HG03457 (cell line): ENCODE measurements at regions not wholly inside any gene's neighbourhood (a gene's known extent, or its start where the extent isn't known, plus 50 kb on each side); places are given as distances from the start of the nearest gene placed in this dataset.
"Not testable (repeated sequence)": the region's sequence is repeated elsewhere in the genome, so short reads cannot be mapped to it uniquely, and the experiment has no call there.

Experiments used
- ATAC-seq: cut with Tn5 transposase; IDR thresholded peaks from one replicate; pipeline ENCODE4 v1.9.1; 2021; ENCODE audit warnings: moderate number of reproducible peaks; ENCODE audit not compliant: unreplicated experiment

DNA sequence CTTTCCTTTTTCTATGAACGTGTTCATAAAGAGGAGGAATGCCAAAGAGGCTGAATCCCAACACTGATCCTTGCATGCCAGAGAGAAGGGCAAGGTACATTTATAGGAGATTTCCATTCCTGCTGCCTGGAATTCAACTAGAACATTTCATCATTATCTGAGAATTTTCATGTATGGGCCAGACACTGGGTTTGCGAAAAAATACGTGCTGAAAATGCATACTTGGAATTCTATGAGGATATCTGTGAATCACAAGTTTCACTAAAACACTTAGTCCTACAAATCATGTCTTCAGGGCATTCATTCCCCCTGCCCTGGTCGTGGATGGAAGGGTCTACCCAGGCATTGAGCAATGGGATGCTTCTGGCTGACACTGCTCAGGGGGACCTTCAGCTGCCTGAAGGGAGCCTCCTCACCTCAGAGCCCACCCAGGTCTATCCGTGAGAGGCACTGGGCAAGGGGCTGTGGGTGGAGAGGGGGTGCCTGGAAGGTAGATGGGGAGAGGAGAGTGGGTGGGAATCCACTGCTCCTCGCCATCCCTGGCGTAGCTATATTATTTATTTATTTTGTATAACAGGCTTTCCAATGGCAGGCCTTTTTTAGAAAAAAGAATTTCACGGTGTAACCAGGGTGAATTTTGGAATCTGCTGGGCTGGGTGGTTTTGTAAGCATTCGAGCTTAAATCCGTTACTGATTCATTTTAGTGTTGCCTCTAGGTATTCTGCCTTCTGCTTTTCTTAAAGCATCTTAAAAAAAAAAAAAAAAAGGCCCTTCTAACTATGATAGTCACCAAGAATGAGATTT is 560.6 kb upstream of the ID2 start:
- ATAC-seq: no peak

GRCh38 chr2:8121826-8122513 is 559.9 kb upstream of the ID2 start:
- ATAC-seq: no peak

- no peak for ATAC-seq
Observed at GRCh38 chr2:8122520-8122919, 559.3 kb upstream of the ID2 start.

DNA sequence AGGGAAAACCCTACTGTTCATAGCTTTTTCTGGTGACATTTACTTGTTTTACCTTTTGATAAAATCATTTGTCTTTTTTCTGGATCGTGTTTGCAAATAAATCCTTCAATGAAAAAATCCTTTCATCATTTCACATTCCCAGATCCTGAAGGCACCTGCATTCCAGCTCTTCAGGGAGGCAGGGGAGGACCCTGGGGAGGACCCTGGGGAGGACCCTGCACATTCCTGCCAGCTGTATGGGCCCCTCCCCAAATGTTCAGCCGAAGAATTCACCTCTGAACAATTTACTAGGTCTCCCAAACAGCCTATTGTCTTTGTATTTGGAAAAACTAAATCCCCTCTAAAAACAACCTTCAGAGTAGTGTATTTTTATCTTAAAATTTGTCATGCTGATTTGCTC is 558.4 kb upstream of the ID2 start:
- no peak for ATAC-seq

GRCh38 chr2:8125741-8126711 is 555.8 kb upstream of the ID2 start:
- no peak for ATAC-seq

- no peak for ATAC-seq
Observed at GRCh38 chr2:8126783-8127182, 555.1 kb upstream of the ID2 start.

DNA sequence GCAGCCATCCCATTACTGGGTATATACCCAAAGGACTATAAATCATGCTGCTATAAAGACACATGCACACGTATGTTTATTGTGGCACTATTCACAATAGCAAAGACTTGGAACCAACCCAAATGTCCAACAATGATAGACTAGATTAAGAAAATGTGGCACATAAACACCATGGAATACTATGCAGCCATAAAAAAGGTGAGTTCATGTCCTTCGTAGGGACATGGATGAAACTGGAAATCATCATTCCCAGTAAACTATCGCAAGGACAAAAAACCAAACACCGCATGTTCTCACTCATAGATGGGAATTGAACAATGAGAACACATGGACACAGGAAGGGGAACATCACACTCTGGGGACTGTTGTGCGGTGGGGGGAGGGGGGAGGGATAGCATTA is 550.4 kb upstream of the ID2 start:
- ATAC-seq: not testable (repeated sequence)

DNA sequence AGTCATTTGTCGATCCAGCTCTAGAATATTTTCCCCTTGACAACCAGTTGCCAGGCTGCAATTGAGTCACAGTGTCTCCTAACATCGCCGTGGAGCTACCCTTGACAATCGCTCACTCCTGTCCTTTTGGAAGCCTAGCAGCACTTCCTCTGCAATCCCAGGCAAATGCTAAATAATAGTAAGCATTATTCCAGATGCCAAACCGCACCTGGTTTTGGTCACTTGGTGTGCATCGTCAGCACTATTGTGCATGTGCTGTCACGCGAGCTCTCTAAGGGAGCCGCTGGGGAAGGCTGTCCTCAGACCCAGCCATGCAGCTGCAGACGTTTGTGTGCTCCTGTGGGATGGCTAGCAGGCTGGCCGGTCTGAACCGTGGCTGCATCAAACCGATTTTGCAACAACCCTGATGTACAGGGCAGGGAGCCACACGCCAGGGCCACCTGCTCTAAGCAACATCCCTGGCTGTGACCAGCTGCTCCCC is 549.5 kb upstream of the ID2 start:
- no peak for ATAC-seq

DNA sequence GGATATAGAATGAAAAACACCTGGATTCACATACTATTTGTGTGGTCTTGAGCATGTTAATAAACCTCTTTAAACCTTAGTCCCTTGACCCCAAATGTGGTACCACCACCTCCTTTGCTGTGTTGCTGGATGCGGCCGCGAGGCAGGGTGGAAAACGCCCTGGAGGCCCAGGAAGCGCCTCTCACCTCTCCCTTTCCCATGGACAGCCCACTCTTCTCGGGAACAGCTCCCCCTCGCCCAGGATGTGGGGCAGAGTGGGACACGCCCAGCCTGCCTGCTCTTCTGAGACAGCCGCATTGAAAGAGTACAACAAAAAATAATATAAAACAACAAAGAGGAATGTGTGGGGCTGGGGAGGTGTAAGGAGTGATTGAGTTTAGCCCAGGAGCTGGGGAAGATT is 549.0 kb upstream of the ID2 start:
- no peak for ATAC-seq

DNA sequence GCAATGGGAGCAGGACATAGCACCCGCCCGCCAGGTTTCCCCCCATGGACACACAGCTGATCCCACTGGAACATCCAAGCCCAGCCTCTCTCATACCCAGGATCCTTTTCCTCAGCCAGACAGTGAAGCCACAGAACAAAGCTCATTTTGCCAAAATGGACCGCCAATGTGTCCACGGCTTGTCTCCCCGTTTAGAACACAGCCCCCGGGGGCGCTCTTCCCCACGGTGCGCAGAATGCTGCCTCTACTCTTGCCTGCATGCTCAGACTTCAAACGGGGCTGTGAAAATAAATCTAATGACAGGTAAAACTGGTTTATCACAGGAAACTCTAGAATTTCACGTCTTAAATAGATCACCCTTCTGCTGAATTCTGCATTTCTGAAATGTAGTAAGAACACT is 548.5 kb upstream of the ID2 start:
- no peak for ATAC-seq

DNA sequence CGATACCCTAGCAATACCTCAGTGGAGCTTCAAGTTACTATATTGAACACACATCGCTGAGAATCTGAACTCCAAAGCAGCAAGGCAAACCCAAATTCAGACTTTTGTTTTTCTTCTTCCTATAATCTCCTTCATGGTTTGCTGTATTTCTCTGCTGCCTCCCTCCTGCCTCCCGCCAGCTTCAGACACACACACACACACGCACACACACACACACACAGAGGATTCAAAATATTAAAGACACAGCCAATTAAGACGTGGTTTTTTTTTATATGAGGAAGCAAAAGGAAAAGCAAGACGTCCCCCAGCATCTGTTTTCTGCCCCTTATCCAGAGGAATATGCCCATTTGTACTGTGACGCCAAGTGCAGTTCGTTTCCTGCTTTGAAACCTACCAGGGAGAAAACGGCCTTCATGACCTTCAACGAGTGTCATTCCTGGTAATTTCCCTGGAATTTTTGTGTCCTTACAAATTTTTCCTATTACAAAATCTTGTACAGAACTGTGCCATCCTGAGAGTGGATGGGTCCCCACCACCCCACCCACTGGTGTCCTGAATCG is 547.9 kb upstream of the ID2 start:
- no peak for ATAC-seq

DNA sequence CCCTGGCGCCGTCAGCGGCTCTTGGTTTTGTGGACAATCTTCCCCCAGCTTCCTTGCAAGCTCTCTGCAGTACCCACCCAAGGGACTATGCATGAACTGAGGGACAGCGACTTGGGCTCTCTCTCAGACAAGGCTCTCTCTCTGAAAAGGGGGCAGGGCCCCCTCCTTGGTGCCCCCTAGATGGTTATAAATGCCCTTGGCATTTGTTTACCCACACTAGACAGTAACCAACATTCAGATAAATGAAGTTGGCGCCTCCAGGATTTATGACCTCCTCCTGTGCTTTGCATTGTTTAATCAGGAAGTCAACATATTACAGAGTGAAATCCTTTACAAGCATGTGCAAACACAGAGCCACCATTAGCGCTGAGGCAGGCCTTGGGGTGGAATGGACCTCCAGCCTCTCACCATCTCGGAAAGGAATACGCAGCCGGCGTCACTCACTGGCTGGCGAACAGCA is 547.4 kb upstream of the ID2 start:
- no peak for ATAC-seq

DNA sequence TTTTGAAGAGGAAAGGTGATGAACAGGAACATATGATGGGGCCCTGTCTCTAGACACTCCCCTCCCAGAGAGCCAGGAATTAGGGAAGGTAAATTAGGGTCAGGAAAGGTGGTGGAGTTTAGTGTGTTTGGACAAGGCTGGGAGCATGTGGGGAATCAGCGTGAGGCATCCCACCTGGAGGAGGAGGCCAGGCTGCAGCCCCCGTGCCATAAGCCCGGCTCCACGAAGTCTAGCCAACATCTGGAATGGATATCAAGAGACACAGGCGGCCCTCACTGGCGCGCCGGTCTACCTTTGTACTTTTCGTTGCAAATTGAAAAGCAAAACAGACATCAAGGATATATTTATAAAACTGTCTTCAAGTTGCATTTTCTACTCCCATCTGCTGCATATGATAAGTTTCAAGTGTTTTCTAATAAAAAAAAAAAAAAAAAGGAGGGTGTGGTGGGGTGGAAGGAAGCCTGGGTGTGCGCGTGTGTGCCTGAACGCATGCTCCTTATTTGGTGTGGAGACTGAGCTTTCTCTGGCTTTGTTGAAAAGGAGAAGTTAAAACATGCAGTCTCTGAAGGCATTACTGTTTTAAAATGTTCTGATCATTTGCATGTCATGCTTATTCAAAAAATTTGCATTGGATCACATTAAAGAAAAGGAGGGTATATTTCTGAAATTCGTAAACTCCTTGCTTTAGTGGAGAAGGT is 546.7 kb upstream of the ID2 start:
- ATAC-seq: no peak

- ATAC-seq: no peak
Observed at GRCh38 chr2:8137801-8138200, 544.1 kb upstream of the ID2 start.

GRCh38 chr2:8138525-8138922 is 543.3 kb upstream of the ID2 start:
- no peak for ATAC-seq

GRCh38 chr2:8138923-8139667 is 542.8 kb upstream of the ID2 start:
- ATAC-seq: no peak

DNA sequence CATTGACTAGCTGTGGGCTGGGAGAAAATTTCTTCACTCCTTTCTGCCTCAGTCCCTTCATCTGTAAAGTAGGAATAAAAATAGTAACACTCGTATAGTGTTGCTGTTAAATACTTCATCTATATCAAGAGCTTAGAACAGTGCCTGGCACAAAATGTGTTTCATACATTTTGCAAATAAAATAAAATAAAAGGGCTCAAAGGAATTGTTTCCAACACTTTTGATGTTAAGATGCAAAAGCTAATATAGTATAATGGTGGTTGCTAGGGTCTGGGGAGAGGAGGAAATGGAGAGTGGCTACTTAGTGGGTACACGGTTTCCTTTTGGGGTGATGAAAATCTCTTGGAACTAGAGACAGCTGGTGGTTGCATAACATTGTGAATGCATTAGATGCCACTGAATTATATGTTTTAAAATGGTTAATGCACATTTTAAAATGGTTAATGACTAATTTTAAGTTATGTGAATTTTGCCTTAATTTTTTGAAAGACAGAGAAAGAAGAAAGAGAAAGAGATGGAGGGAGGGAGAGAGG is 542.1 kb upstream of the ID2 start:
- ATAC-seq: no peak

DNA sequence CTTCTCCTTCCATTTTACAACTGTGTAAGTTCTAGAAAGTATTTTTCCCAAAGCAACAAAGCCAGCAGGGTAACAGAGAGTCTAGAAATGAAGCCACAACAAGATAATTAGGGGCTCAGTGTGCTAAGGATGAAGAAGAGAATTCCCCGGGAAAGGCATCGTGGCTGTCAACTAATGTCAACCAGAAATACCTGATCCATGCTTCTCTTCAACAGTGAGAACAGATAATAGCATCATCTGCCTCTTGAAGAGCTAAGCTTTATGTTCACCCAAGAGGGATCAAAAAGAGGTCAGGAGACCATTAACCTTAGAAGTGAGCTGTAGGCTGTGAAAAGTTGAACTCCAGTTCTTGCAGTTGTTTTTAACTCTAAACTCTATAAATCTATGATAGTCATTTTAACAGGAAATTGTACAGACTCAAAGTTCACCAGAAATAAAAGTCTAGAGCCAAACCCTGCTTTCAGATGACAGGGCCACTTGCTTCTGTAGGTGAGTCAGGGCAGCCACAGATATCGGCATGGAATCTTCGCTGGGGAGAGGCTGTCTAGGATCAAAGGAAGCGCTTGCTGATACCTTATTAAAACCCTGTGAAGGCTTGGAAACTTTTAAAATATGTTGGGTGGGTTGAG is 540.7 kb upstream of the ID2 start:
- no peak for ATAC-seq

- no peak for ATAC-seq
Observed at GRCh38 chr2:8141780-8142179, 540.1 kb upstream of the ID2 start.
